Endothelial cell of umbilical vein (primary cell): ENCODE measurements at regions not wholly inside any gene's neighbourhood (a gene's known extent, or its start where the extent isn't known, plus 50 kb on each side); places are given as distances from the start of the nearest gene placed in this dataset.

ENCODE experiments used
- BruUV-seq: library from RNA; stranded (reverse); fragments of 400-500 nt; replicated peaks from 2 replicates; lab custom pipeline; 2021; lab: Mats Ljungman, UMichigan
- CTCF ChIA-PET: fragments of 300-600, 350-600 bp; sonication (Branson Sonifier 250); formaldehyde crosslinking; loops from one replicate; lab custom pipeline; 2021; ENCODE audit warnings: antibody characterized with exemption, inconsistent platforms; lab: Charles Lee
- POLR2A ChIA-PET: fragments of 300-600, 350-600 bp; sonication (Branson Sonifier 250); formaldehyde crosslinking; loops from one replicate; lab custom pipeline; 2021; ENCODE audit warnings: antibody characterized with exemption, inconsistent platforms; lab: Charles Lee
- DNase-seq: peaks from one replicate; pipeline ENCODE4 v3.0.0-alpha.2; 2011; ENCODE audit warnings: low read depth, low spot score
- FAIRE-seq: peaks from 2 replicates; lab custom pipeline; 2011; peaks lifted over from hg19 to GRCh38; lab: Jason Lieb, UNC
- H2AFZ ChIP-seq: 2 replicates; pipeline ENCODE4 v1.6.0; 2012; ENCODE audit warnings: low read depth, low read length, control low read depth, inconsistent platforms
- H3K27ac ChIP-seq: 2 replicates; pipeline ENCODE4 v1.5.1; 2011; ENCODE audit warnings: low read depth, mild to moderate bottlenecking, control low read depth, low read length, moderate library complexity; ENCODE audit not compliant: insufficient read depth
- H3K27me3 ChIP-seq, 2 experiments: 2 replicates each; pipeline versions ENCODE4 v1.6.0 to v1.6.1; 2011; ENCODE audit warnings: low read length in 2 of 2, mixed read lengths in 1 of 2; ENCODE audit not compliant: control insufficient read depth in 2 of 2, insufficient read depth in 2 of 2
- H3K36me3 ChIP-seq, 2 experiments: 2 replicates in 1 of 2; 3 replicates in 1 of 2; pipeline ENCODE4 v1.5.1; 2011; ENCODE audit warnings: low read length in 2 of 2, mild to moderate bottlenecking in 1 of 2, moderate library complexity in 1 of 2; ENCODE audit not compliant: control insufficient read depth in 2 of 2, insufficient read depth in 2 of 2; ENCODE audit errors: extremely low read depth in 1 of 2
- H3K4me1 ChIP-seq: 3 replicates; pipeline ENCODE4 v1.5.1; 2011; ENCODE audit warnings: mild to moderate bottlenecking, low read length; ENCODE audit not compliant: control insufficient read depth, insufficient read depth; ENCODE audit errors: extremely low read depth
- H3K4me2 ChIP-seq: 2 replicates; pipeline ENCODE4 v1.6.1; 2011; ENCODE audit warnings: low read length, control low read depth, mixed read lengths; ENCODE audit not compliant: insufficient read depth
- H3K4me3 ChIP-seq, 3 experiments: fragments of 200-600 bp in 1 of 3; sonication (generic), shearing (Covaris generic) in 1 of 3; replicated peaks in 1 of 3; 2 replicates each; pipeline ENCODE4 v1.5.1; 2011 to 2016; ENCODE audit warnings: control low read depth in 3 of 3, low read length in 3 of 3, mild to moderate bottlenecking in 2 of 3, inconsistent platforms in 1 of 3, low read depth in 1 of 3, moderate library complexity in 1 of 3; ENCODE audit not compliant: insufficient read depth in 1 of 3
- H3K79me2 ChIP-seq: 2 replicates; pipeline ENCODE4 v1.6.0; 2012; ENCODE audit warnings: low read length, inconsistent platforms; ENCODE audit not compliant: control insufficient read depth, insufficient read depth
- H3K9ac ChIP-seq: replicated peaks from 2 replicates; pipeline ENCODE3; 2011; ENCODE audit warnings: low read length, control low read depth; ENCODE audit not compliant: insufficient read depth; ENCODE audit errors: extremely low read depth
- H3K9me1 ChIP-seq: replicated peaks from 3 replicates; pipeline ENCODE4 v1.6.0; 2011; ENCODE audit warnings: mild to moderate bottlenecking, low read length; ENCODE audit not compliant: control insufficient read depth, insufficient read depth; ENCODE audit errors: extremely low read depth
- H3K9me3 ChIP-seq: replicated peaks from 2 replicates; pipeline ENCODE4 v1.5.1; 2012; ENCODE audit warnings: low read length, inconsistent platforms; ENCODE audit not compliant: control insufficient read depth, insufficient read depth
- H4K20me1 ChIP-seq: replicated peaks from 2 replicates; pipeline ENCODE3; 2011; ENCODE audit warnings: mild to moderate bottlenecking, low read length; ENCODE audit not compliant: control insufficient read depth, insufficient read depth; ENCODE audit errors: extremely low read depth
- CTCF ChIP-seq, 2 donors: IDR thresholded peaks; 1 replicate in 1 of 2; 2 replicates in 1 of 2; pipeline ENCODE4 v1.5.1; 2011; ENCODE audit warnings: low read length in 2 of 2, mild to moderate bottlenecking in 2 of 2, moderate library complexity in 2 of 2, control low read depth in 1 of 2, inconsistent platforms in 1 of 2, low read depth in 1 of 2; ENCODE audit not compliant: insufficient read depth in 1 of 2; ENCODE audit errors: extremely low read depth in 1 of 2
- EZH2 ChIP-seq: IDR thresholded peaks from 2 replicates; pipeline ENCODE4 v1.6.1; 2012; ENCODE audit warnings: borderline replicate concordance, low read depth, mild to moderate bottlenecking, moderate library complexity, low read length, inconsistent platforms; ENCODE audit not compliant: severe bottlenecking
- FOS ChIP-seq: IDR thresholded peaks from 2 replicates; pipeline ENCODE4 v1.6.1; 2011; ENCODE audit warnings: mild to moderate bottlenecking, low read length, moderate library complexity, borderline replicate concordance; ENCODE audit not compliant: insufficient read depth
- GATA2 ChIP-seq: IDR thresholded peaks from 2 replicates; pipeline ENCODE4 v1.7.0; 2011; ENCODE audit warnings: low read depth, mild to moderate bottlenecking, moderate library complexity, mixed read lengths, low read length; ENCODE audit not compliant: insufficient read length, insufficient read depth
- JUN ChIP-seq: IDR thresholded peaks from 2 replicates; pipeline ENCODE4 v1.6.1; 2011; ENCODE audit warnings: borderline replicate concordance, low read depth; ENCODE audit not compliant: insufficient read length, insufficient read depth
- MAX ChIP-seq: IDR thresholded peaks from 2 replicates; pipeline ENCODE4 v1.6.1; 2011; ENCODE audit not compliant: insufficient read depth, insufficient read length
- MYC ChIP-seq: IDR thresholded peaks from one replicate; pipeline ENCODE4 v1.6.1; 2011; ENCODE audit warnings: mild to moderate bottlenecking, low read depth, low read length
- POLR2A ChIP-seq: IDR thresholded peaks from 2 replicates; pipeline ENCODE4 v1.6.1; 2012; ENCODE audit warnings: low read depth, mild to moderate bottlenecking, control low read depth, low read length
- POLR2AphosphoS5 ChIP-seq: IDR thresholded peaks from 2 replicates; pipeline ENCODE4 v1.6.1; 2012; ENCODE audit warnings: low read depth, mild to moderate bottlenecking, control low read depth, low read length, moderate library complexity; ENCODE audit not compliant: insufficient read depth
- dilution Hi-C: fragments of 300-500 bp; cut with MboI; formaldehyde crosslinking; loops from one replicate; pipeline ENCODE4 v1.15.0; 2019; ENCODE audit warnings: low sequenced_read_pairs; ENCODE audit not compliant: extremely low pct_ligation_motif_present
- intact Hi-C: fragments of 100-400 bp; cut with micrococcal nuclease; formaldehyde crosslinking; loops from one replicate; pipeline ENCODE4 v1.10.0; 2022

- H3K79me2 ChIP-seq, result no peaks in the 10 kb centered on the region
- no peaks in the 10 kb centered on the region for H3K36me3 ChIP-seq
- H3K9me1 ChIP-seq, result no peaks in the 10 kb centered on the region
- no peaks in the 10 kb centered on the region for H3K27me3 ChIP-seq
- no peak for FAIRE-seq
- H3K27ac ChIP-seq, result no peak overlapping the region
- TF ChIP-seq MYC (no peak), MAX (no peak), JUN (no peak), FOS (no peak), CTCF (IDR thresholded peaks at IDR 0.05; ENCODE audit: extremely low read depth in 1 of 2, insufficient read depth in 1 of 2, low read depth in 1 of 2, low read length in 2 of 2) (no peak), POLR2A (no peak), POLR2AphosphoS5 (no peak), GATA2 (no peak), EZH2 (no peak)
- H3K4me2 ChIP-seq, result no peak overlapping the region
- H2AFZ ChIP-seq, result no peak overlapping the region
- POLR2A ChIA-PET, result no interaction called here
- H3K9ac ChIP-seq, result no peak overlapping the region
- no peak for DNase-seq
- BruUV-seq, result no TSS peak
- H4K20me1 ChIP-seq, result no peaks in the 10 kb centered on the region
- CTCF ChIA-PET, result no interaction called here
- intact Hi-C loops (no loop called here), dilution Hi-C loops (no loop called here)
- no peaks in the 10 kb centered on the region for H3K9me3 ChIP-seq
- no peaks in the 10 kb centered on the region for H3K4me1 ChIP-seq
- no peak overlapping the region for H3K4me3 ChIP-seq
Measured at GRCh38 chr5:39587675-39588074, 162.9 kb upstream of the DAB2 start.
